HG02610 (cell line): ENCODE measurements at regions not wholly inside any gene's neighbourhood (a gene's known extent, or its start where the extent isn't known, plus 50 kb on each side); places are given as distances from the start of the nearest gene placed in this dataset.
"Not testable (repeated sequence)": the region's sequence is repeated elsewhere in the genome, so short reads cannot be mapped to it uniquely, and the experiment has no call there.

Source experiments
- ATAC-seq: cut with Tn5 transposase; IDR thresholded peaks from one replicate; pipeline ENCODE4 v1.9.1; 2021; ENCODE audit warnings: mild to moderate bottlenecking, moderate library complexity; ENCODE audit not compliant: unreplicated experiment

- ATAC-seq = no peak
Observed at GRCh38 chr12:115303723-115304309, 619.8 kb upstream of the TBX3 start.

- ATAC-seq = no peak
Observed at GRCh38 chr12:115297445-115297844, 613.5 kb upstream of the TBX3 start.

GRCh38 chr12:115296613-115297198, 612.7 kb upstream of the TBX3 start:
- no peak for ATAC-seq

GRCh38 chr12:115295886-115296285, 611.9 kb upstream of the TBX3 start:
- ATAC-seq = no peak

GRCh38 chr12:115294453-115295133, 610.6 kb upstream of the TBX3 start:
- no peak for ATAC-seq

- ATAC-seq = not testable (repeated sequence)
Observed at GRCh38 chr12:115285429-115285828, 601.5 kb upstream of the TBX3 start.

- ATAC-seq = no peak
Observed at GRCh38 chr12:115273456-115273855, 589.5 kb upstream of the TBX3 start.

GRCh38 chr12:115268451-115268850, 584.5 kb upstream of the TBX3 start:
- ATAC-seq = no peak

GRCh38 chr12:115267891-115268290, 583.9 kb upstream of the TBX3 start:
- no peak for ATAC-seq

GRCh38 chr12:115267464-115267863, 583.5 kb upstream of the TBX3 start:
- no peak for ATAC-seq

- ATAC-seq = no peak
Observed at GRCh38 chr12:115264605-115265004, 580.6 kb upstream of the TBX3 start.

- ATAC-seq = no peak
Observed at GRCh38 chr12:115261691-115262398, 577.9 kb upstream of the TBX3 start.

GRCh38 chr12:115260762-115261675, 577.0 kb upstream of the TBX3 start:
- ATAC-seq = no peak

GRCh38 chr12:115259968-115260747, 576.2 kb upstream of the TBX3 start:
- no peak for ATAC-seq

GRCh38 chr12:115257791-115258190, 573.8 kb upstream of the TBX3 start:
- ATAC-seq = no peak

GRCh38 chr12:115255962-115256361, 572.0 kb upstream of the TBX3 start:
- no peak for ATAC-seq

GRCh38 chr12:115255257-115255656, 571.3 kb upstream of the TBX3 start:
- ATAC-seq = no peak

GRCh38 chr12:115253049-115253448, 569.1 kb upstream of the TBX3 start:
- ATAC-seq = no peak

- ATAC-seq = no peak
Observed at GRCh38 chr12:115251727-115252126, 567.8 kb upstream of the TBX3 start.

- ATAC-seq = no peak
Observed at GRCh38 chr12:115249671-115250278, 565.8 kb upstream of the TBX3 start.
